GM12875 (cell line): ENCODE measurements at regions not wholly inside any gene's neighbourhood (a gene's known extent, or its start where the extent isn't known, plus 50 kb on each side); places are given as distances from the start of the nearest gene placed in this dataset.

Experiments used
- H3K4me3 ChIP-seq: one replicate; pipeline ENCODE4 v1.5.1; 2011; ENCODE audit warnings: low read depth, low read length, control low read depth
- TF ChIP-seq, protein P1 (sequence below): IDR thresholded peaks from 2 replicates; pipeline ENCODE4 v1.5.1; 2011; ENCODE audit warnings: low read depth, mild to moderate bottlenecking, control low read depth, inconsistent platforms, low read length, moderate library complexity, borderline replicate concordance; ENCODE audit not compliant: insufficient read depth

DNA sequence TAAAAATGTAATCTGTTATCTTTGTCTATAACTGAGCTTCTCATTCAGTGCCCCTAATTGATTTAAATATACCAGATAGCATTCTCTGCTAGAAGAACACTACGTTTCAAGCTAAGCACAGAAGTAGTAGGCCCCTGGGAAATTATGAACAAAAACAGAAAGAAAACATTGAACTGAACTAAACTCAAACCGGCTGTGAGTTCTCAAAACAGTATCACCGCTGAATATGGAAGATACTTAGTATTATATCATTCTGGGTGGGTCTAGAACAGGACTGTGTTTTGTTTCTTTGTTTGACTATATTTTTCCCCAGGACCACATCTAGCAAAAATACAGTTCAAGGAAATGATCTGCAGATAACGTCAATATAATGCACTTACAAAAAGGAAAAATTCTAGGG lies 95.1 kb upstream of the HMHB1 start:
- no peak overlapping the region for H3K4me3 ChIP-seq
- TF ChIP-seq, protein P1, sequence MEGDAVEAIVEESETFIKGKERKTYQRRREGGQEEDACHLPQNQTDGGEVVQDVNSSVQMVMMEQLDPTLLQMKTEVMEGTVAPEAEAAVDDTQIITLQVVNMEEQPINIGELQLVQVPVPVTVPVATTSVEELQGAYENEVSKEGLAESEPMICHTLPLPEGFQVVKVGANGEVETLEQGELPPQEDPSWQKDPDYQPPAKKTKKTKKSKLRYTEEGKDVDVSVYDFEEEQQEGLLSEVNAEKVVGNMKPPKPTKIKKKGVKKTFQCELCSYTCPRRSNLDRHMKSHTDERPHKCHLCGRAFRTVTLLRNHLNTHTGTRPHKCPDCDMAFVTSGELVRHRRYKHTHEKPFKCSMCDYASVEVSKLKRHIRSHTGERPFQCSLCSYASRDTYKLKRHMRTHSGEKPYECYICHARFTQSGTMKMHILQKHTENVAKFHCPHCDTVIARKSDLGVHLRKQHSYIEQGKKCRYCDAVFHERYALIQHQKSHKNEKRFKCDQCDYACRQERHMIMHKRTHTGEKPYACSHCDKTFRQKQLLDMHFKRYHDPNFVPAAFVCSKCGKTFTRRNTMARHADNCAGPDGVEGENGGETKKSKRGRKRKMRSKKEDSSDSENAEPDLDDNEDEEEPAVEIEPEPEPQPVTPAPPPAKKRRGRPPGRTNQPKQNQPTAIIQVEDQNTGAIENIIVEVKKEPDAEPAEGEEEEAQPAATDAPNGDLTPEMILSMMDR = no peak

DNA sequence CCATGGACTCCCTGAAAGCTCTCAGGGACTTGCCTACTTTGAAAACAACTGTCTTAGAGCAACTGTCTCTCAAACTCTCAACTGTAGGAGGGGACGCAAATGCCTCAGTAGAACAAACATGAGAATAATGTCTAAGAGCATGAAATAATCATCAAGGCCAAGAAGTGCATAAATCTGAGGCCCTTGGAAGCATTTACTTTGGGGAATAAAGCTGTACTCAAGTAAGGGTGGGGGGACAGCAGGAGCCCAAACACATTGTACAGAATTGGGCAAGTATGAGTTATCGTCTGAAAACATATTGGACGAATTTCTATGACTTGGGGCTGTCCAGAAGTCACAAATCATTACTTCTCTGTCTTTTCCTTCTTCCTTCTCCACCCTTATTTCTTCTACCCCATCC lies 96.3 kb upstream of the HMHB1 start:
- TF ChIP-seq, protein P1 = no peak
- H3K4me3 ChIP-seq = no peak overlapping the region

DNA sequence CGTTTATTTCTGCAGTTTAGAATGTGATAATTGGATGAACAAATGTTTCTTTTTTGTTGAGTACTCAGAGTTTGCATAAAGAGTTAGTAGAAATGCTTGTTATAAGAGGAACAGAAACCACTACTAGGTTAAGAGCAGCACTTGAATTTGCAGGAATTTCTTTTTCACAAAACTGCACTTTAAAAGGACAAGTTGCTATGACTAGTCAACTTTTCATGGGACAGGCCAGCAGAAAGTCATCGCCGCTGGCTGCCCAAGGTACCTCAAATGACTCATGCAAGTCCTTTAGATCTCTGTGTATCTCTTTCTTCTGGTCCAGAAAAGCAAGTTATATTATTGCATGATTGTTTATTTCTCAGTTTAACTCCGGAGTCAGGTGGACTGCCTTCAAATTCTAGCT lies 97.3 kb upstream of the HMHB1 start:
- H3K4me3 ChIP-seq = no peak overlapping the region

DNA sequence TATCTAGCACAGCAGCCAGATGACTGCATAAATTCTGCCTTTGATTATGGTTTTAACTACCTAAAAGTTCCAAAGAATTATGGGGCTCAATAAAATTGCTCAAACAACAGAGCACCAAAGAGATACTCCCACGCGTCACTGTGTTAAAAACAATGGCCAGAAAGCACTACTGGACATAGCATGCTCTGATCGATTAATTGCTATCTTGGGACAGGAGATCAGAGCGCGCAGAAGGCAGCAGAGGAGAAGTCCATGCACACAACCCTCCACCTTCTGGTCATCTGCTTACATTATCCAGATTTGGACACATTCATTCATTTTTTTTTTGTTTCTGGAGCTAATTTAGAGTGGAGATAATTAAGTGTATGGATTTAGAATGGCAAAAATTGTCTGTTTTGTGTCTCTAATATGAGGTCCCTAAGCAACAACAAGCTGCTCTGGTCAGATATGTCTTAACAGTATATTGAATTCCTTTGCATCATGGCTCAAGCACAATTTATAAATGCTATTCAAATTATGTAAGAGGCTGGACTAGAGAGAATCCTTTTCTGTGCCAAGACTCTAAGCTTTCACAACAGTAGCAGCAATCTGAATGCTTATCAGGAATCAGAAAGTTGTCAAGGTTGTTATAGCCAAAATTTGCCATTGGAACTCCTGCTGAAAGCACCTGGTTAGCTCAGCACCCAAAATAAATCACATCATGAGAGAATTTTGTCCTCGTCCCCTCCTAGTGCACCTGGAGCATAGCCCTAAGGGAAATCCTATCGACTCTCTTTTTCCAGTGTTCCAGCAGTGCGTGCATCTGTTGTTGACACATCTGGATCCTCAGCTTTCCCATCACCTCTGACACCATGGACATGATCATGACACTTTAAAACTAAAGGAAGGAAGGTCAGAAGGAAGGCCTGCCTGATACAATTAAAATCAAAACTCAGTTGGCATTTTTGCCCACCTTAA lies 98.6 kb upstream of the HMHB1 start:
- TF ChIP-seq, protein P1 = no peak
- H3K4me3 ChIP-seq = no peak overlapping the region

More for the DNA sequence above, 97.3 kb upstream of the HMHB1 start:
- TF ChIP-seq, protein P1 = no peak

DNA sequence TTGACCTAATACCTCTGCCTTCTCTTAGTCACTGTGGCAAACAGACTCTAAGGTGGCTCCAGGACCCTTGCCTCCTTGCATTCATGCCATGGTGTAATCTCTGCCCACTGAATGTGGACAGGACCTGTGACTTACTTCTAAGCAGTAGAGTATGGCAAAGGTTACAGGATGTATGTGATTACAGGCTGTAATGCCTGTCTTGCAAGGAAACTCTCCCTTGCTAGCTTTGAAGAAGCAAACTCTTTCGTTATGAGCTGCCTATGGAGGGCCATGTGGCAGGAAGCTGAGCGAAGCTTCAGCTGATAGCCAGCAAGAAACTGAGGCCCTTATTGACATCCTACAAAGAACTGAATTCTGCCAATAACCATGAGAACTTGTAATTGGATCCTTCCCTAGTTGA lies 103.3 kb upstream of the HMHB1 start:
- TF ChIP-seq, protein P1 = no peak
- no peak overlapping the region for H3K4me3 ChIP-seq

DNA sequence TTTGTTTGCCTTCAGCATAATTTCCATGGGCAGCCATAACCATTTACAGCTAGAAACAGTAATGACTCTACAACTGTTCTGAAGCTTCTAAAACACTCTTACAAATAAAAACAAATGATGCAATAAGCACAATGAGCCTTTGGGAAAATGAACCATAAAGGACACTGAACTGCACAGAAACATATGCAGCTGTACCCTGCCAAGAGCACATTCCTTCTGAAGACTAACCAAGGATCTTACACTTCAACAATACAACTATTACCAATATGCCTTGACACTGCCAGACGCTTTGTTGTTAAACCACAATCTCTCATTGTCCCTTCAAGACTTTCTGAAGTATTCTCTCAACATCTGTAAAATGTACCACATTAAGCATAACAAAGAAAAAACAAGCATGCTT lies 104.2 kb upstream of the HMHB1 start:
- H3K4me3 ChIP-seq = no peak overlapping the region
- TF ChIP-seq, protein P1 = no peak

DNA sequence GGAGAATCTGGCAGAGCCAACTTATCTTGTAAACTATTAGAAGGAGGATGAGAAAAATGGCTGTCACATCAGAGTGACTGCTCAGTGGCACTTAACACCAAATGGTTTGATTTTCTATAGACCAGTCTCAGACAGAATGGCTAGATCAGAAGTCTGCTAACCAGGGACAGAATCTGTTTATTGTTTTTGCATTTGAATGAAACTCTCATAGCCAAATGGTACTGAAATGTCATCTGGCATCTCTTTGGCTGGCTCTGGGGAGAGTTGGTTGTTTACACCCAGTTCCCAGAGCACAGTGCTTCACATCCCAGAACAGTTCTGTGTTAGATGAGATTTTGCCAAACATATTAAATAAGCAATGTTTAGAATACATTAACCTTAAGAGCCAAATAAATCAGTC lies 106.6 kb upstream of the HMHB1 start:
- TF ChIP-seq, protein P1 = no peak
- no peak overlapping the region for H3K4me3 ChIP-seq
